Small intestine (tissue), 7 donors: ENCODE measurements at regions not wholly inside any gene's neighbourhood (a gene's known extent, or its start where the extent isn't known, plus 50 kb on each side); places are given as distances from the start of the nearest gene placed in this dataset.
"Not testable (repeated sequence)": the region's sequence is repeated elsewhere in the genome, so short reads cannot be mapped to it uniquely, and the experiment has no call there.

ENCODE experiments used
- DNase-seq, 2 donors: peaks; one replicate each; pipeline versions ENCODE4 v3.0.0 to v3.0.0-alpha.2; 2013
- FAIRE-seq: peaks from 2 replicates; lab custom pipeline; 2012; peaks lifted over from hg19 to GRCh38; lab: Jason Lieb, UNC
- H3K27ac ChIP-seq, 3 donors: one replicate each; pipeline ENCODE4 v1.5.1; 2013; ENCODE audit warnings: low read length in 2 of 3, mild to moderate bottlenecking in 2 of 3, control low read depth in 1 of 3, inconsistent platforms in 1 of 3, low read depth in 1 of 3, moderate library complexity in 1 of 3
- H3K27me3 ChIP-seq, 3 donors: one replicate each; pipeline ENCODE4 v1.6.1; 2013; ENCODE audit warnings: low read length in 3 of 3, inconsistent platforms in 1 of 3; ENCODE audit not compliant: control insufficient read depth in 3 of 3, insufficient read depth in 3 of 3
- H3K36me3 ChIP-seq, 3 donors: one replicate each; pipeline ENCODE4 v1.6.1; 2013; ENCODE audit warnings: low read length in 3 of 3, inconsistent platforms in 1 of 3, low read depth in 1 of 3, mild to moderate bottlenecking in 1 of 3, moderate library complexity in 1 of 3; ENCODE audit not compliant: control insufficient read depth in 3 of 3, insufficient read depth in 2 of 3
- H3K4me1 ChIP-seq, 3 donors: one replicate each; pipeline ENCODE4 v1.6.1; 2013; ENCODE audit warnings: low read length in 2 of 3, inconsistent platforms in 1 of 3, low read depth in 1 of 3, mild to moderate bottlenecking in 1 of 3, moderate library complexity in 1 of 3; ENCODE audit not compliant: control insufficient read depth in 3 of 3, insufficient read depth in 2 of 3
- H3K4me3 ChIP-seq, 3 donors: one replicate each; pipeline ENCODE4 v1.5.1; 2013; ENCODE audit warnings: low read length in 3 of 3, control low read depth in 1 of 3, inconsistent platforms in 1 of 3, low read depth in 1 of 3, mild to moderate bottlenecking in 1 of 3, moderate library complexity in 1 of 3
- H3K9me3 ChIP-seq, 2 donors: one replicate each; pipeline ENCODE4 v1.6.1; 2013; ENCODE audit warnings: low read depth in 1 of 2, low read length in 1 of 2; ENCODE audit not compliant: control insufficient read depth in 2 of 2, insufficient read depth in 1 of 2
- WGBS, 3 donors: extraction: QIAGEN DNeasy Blood & Tissue Kit; methylation state at CpG; one replicate each; pipeline ENCODE4 v1.1.7; 2013; 5-methylcytosine and 5-hydroxymethylcytosine counted together
- donor health status: healthy with polysubstance abuse.
- donor health status: control.
- donor health status: control.
- donor health status: Bipolar disorder and iron deficiency.
- donor health status: healthy.

GRCh38 chr4:138113819-138114400 is 128.2 kb downstream of the SLC7A11 start:
- no peaks in the 10 kb centered on the region for H3K27me3 ChIP-seq
- 53 to 61% (median 56%) methylated on average over 1 of the region's 1 CpG for WGBS, 3 donors
- no peak overlapping the region for H3K27ac ChIP-seq
- FAIRE-seq (no peak), DNase-seq (peak in 1 of 2 donors; percentile 41)
- H3K4me3 ChIP-seq: no peak overlapping the region
- no peaks in the 10 kb centered on the region for H3K9me3 ChIP-seq
- no peaks in the 10 kb centered on the region for H3K4me1 ChIP-seq
- H3K36me3 ChIP-seq: no peaks in the 10 kb centered on the region

DNA sequence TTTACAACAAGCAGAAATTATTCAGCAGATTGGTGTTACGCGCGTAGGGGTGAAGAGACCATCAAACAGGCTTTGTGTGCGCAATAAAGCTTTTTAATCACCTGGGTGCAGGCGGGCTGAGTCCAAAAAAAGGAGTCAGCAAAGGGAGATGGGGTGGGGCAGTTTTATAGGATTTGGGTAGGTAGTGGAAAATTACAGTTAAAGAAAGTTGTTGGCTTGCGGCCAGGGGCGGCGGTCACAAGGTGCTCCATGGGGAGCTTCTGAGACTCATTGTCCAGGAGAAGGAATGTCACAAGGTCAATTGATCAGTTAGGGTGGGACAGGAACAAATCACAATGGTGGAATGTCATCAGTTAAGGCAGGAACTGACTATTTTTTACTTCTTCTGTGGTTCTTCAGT is 129.3 kb downstream of the SLC7A11 start:
- H3K27me3 ChIP-seq, H3K27ac ChIP-seq, FAIRE-seq, H3K36me3 ChIP-seq, DNase-seq, H3K9me3 ChIP-seq, H3K4me3 ChIP-seq, H3K4me1 ChIP-seq: not testable (repeated sequence)
- 89 to 95% (median 94%) methylated on average over 8 of the region's 8 CpGs for WGBS, 3 donors

DNA sequence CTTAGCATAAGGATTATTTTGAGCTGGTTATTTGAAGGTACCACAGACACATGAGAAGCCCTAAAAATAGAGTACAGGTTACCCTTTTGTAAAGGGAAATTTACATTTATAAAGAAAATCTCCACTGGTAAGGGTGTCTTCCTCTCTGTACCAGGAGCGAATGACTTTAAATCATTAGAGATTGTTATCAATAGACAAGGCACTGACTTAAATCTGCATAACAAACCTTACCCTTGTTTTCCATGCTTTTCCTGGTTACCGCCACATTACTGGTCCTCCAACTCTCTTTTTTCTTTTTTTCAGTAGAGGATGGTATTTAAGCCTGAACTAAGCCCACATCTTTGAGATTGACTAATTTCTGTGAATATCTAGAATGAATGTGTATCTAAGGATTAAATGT is 129.8 kb downstream of the SLC7A11 start:
- WGBS, 3 donors: 93 to 100% (median 93%) methylated on average over 2 of the region's 2 CpGs
- Histone ChIP-seq H3K27ac (no peak overlapping the region), H3K36me3 (no peaks in the 10 kb centered on the region), H3K4me1 (no peaks in the 10 kb centered on the region), H3K4me3 (no peak overlapping the region), H3K9me3 (peaks cover 0 to 4% of the 10 kb centered on the region in 2 donors), H3K27me3 (no peaks in the 10 kb centered on the region)
- FAIRE-seq: no peak
- no peak for DNase-seq

GRCh38 chr4:138111462-138112000 is 130.6 kb downstream of the SLC7A11 start:
- no peak for DNase-seq
- H3K27me3 ChIP-seq: no peaks in the 10 kb centered on the region
- H3K4me3 ChIP-seq: no peak overlapping the region
- WGBS, 3 donors: 79 to 93% (median 92%) methylated on average over 3 of the region's 3 CpGs
- peaks cover 0 to 4% of the 10 kb centered on the region in 2 donors for H3K9me3 ChIP-seq
- FAIRE-seq: no peak
- H3K36me3 ChIP-seq: no peaks in the 10 kb centered on the region
- H3K4me1 ChIP-seq: no peaks in the 10 kb centered on the region
- no peak overlapping the region for H3K27ac ChIP-seq

DNA sequence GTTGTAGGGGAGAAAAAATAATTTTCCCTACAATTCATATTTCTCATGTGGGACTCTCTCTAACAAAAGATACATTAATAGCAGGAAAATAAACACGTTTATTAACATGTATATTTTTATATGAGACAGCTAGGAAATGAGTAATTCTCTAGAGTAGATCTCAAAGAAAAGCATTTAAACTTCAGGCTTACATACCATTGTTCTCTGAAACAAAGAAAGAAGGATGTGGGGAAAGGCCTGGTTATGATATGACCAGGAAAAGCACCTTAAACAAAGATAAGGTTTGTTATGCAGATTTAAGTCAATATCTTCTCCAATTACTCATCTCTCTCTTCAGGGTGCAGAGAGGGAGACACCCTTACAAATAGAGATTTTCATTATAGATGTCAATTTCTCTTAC is 131.3 kb downstream of the SLC7A11 start:
- H3K9me3 ChIP-seq: peaks cover 0 to 4% of the 10 kb centered on the region in 2 donors
- FAIRE-seq (no peak), DNase-seq (no peak)
- 44 to 63% (median 61%) methylated on average over 1 of the region's 1 CpG for WGBS, 3 donors
- no peak overlapping the region for H3K27ac ChIP-seq
- H3K4me1 ChIP-seq: no peaks in the 10 kb centered on the region
- no peaks in the 10 kb centered on the region for H3K36me3 ChIP-seq
- H3K27me3 ChIP-seq: no peaks in the 10 kb centered on the region
- H3K4me3 ChIP-seq: no peak overlapping the region

GRCh38 chr4:138107023-138107422 is 135.1 kb downstream of the SLC7A11 start:
- FAIRE-seq (no peak), DNase-seq (peak in 1 of 2 donors; percentile 12)
- Histone ChIP-seq H3K4me1 (peaks cover 0 to 5% (median 0%) of the 10 kb centered on the region in 3 donors), H3K9me3 (peaks cover 0 to 4% of the 10 kb centered on the region in 2 donors), H3K4me3 (no peak overlapping the region), H3K27me3 (no peaks in the 10 kb centered on the region), H3K27ac (no peak overlapping the region), H3K36me3 (no peaks in the 10 kb centered on the region)
- 72 to 86% (median 75%) methylated on average over 4 of the region's 4 CpGs for WGBS, 3 donors

DNA sequence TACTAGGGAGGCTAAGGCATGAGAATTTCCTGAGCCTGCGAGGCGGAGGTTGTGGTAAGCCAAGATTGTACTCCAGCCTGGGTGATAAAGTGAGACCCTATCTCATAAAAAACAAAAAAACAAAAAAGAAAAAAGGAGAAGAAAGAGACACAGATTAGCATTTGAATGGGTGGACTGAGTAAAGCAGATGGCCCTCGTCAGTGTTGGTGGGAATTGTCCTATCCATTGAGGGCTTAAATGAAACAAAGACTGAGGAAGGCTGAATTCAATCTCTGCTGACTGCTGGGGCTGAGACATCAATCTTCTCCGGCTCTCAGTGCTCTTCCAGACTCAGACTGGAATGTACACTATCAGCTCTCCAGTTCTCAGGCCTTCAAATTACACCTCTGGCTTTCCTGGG is 136.8 kb downstream of the SLC7A11 start:
- Histone ChIP-seq H3K4me3 (no peak overlapping the region), H3K27me3 (no peaks in the 10 kb centered on the region), H3K9me3 (peaks cover 0 to 4% of the 10 kb centered on the region in 2 donors), H3K4me1 (peaks cover 0 to 5% (median 0%) of the 10 kb centered on the region in 3 donors), H3K36me3 (no peaks in the 10 kb centered on the region), H3K27ac (no peak overlapping the region)
- 89 to 93% (median 90%) methylated on average over 4 of the region's 4 CpGs for WGBS, 3 donors
- FAIRE-seq (no peak), DNase-seq (no peak)

GRCh38 chr4:138104284-138104680 is 137.9 kb downstream of the SLC7A11 start:
- H3K4me1 ChIP-seq: peaks cover 0 to 5% (median 0%) of the 10 kb centered on the region in 3 donors
- H3K36me3 ChIP-seq: no peaks in the 10 kb centered on the region
- H3K27me3 ChIP-seq: no peaks in the 10 kb centered on the region
- 63 to 77% (median 76%) methylated on average over 6 of the region's 6 CpGs for WGBS, 3 donors
- DNase-seq (peak in 1 of 2 donors; percentile 26), FAIRE-seq (no peak)
- peaks cover 0 to 4% of the 10 kb centered on the region in 2 donors for H3K9me3 ChIP-seq
- peak overlapping the region in 1 of 3 donors; percentile 53 for H3K27ac ChIP-seq
- no peak overlapping the region for H3K4me3 ChIP-seq
